GM21576 (cell line): ENCODE measurements at regions not wholly inside any gene's neighbourhood (a gene's known extent, or its start where the extent isn't known, plus 50 kb on each side); places are given as distances from the start of the nearest gene placed in this dataset.

Experiments used
- ATAC-seq: cut with Tn5 transposase; IDR thresholded peaks from one replicate; pipeline ENCODE4 v1.9.1; 2021; ENCODE audit warnings: mild to moderate bottlenecking, moderate library complexity; ENCODE audit not compliant: unreplicated experiment

- ATAC-seq = no peak
Observed at GRCh38 chr2:5985536-5986385, 293.6 kb downstream of the SOX11 start.

GRCh38 chr2:5986801-5987787 lies 294.9 kb downstream of the SOX11 start:
- no peak for ATAC-seq

GRCh38 chr2:5988120-5988519 lies 295.9 kb downstream of the SOX11 start:
- no peak for ATAC-seq

- no peak for ATAC-seq
Observed at GRCh38 chr2:5990086-5990485, 297.9 kb downstream of the SOX11 start.

GRCh38 chr2:5991305-5991968 lies 299.3 kb downstream of the SOX11 start:
- no peak for ATAC-seq

GRCh38 chr2:5995832-5996231 lies 303.6 kb downstream of the SOX11 start:
- ATAC-seq = no peak

GRCh38 chr2:6008186-6008585 lies 316.0 kb downstream of the SOX11 start:
- ATAC-seq = no peak

GRCh38 chr2:6008726-6009125 lies 316.5 kb downstream of the SOX11 start:
- no peak for ATAC-seq

- no peak for ATAC-seq
Observed at GRCh38 chr2:6010163-6010562, 318.0 kb downstream of the SOX11 start.

GRCh38 chr2:6011921-6012320 lies 319.7 kb downstream of the SOX11 start:
- ATAC-seq = no peak

- ATAC-seq = no peak
Observed at GRCh38 chr2:6017736-6018286, 325.6 kb downstream of the SOX11 start.

GRCh38 chr2:6024229-6024628 lies 332.0 kb downstream of the SOX11 start:
- ATAC-seq = no peak

GRCh38 chr2:6024784-6025183 lies 332.6 kb downstream of the SOX11 start:
- no peak for ATAC-seq

GRCh38 chr2:6025391-6025790 lies 333.2 kb downstream of the SOX11 start:
- ATAC-seq = no peak

GRCh38 chr2:6027066-6027465 lies 334.9 kb downstream of the SOX11 start:
- no peak for ATAC-seq

GRCh38 chr2:6031200-6031867 lies 339.1 kb downstream of the SOX11 start:
- ATAC-seq = no peak

- ATAC-seq = no peak
Observed at GRCh38 chr2:6036211-6036610, 344.0 kb downstream of the SOX11 start.

- ATAC-seq = no peak
Observed at GRCh38 chr2:6043238-6043637, 351.1 kb downstream of the SOX11 start.

GRCh38 chr2:6052649-6053048 lies 360.5 kb downstream of the SOX11 start:
- ATAC-seq = no peak

- ATAC-seq = no peak
Observed at GRCh38 chr2:6053743-6054142, 361.6 kb downstream of the SOX11 start.
